Stimulated activated naive CD4-positive, alpha-beta T cell (primary cell): ENCODE measurements at regions not wholly inside any gene's neighbourhood (a gene's known extent, or its start where the extent isn't known, plus 50 kb on each side); places are given as distances from the start of the nearest gene placed in this dataset.

Experiments used
- DNase-seq, 6 experiments: peaks; one replicate each; lab custom pipeline; 2025; lab: John Stamatoyannopoulos, UW

- no peak for DNase-seq
Observed at GRCh38 chr9:86659413-86660046, 287.8 kb downstream of the GAS1 start.

GRCh38 chr9:86655147-86655546 is 292.2 kb downstream of the GAS1 start:
- no peak for DNase-seq

DNA sequence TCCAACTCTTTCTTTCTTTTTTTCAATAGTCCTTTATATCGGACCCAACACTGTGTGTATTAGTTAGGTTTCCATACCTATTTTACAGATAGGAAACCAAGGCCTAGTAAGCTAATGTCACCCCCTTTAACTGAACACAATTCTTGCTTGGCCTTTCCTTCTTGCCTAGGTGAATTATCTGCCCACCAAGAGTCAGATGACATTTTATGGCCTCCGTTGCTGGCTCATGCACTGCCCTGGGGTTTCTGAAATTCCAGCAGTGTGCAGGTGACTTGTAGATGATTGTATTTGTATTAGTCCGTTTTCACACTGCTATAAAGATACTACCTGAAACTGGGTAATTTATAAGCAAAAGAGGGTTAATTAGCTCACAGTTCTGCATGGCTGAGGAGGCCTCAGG is 293.8 kb downstream of the GAS1 start:
- DNase-seq, result no peak

DNA sequence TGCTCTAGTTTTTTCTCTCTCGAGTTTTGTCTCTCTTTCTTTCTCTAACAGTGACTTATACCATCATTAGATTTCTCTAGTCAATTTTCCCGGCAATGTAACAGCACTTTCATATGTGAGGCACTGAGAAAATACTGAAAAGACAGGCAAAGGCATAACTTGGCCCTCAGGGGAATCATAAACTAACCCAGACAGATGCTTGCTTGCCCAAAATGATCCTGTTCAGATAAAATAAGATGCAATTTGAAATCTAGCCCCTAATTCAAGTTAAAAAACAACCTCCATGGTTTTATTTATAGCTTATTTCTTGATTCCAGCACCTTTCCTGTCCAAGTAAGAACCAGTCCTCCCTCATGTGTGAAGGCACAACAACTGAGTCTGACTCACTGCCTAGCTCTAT is 294.6 kb downstream of the GAS1 start:
- no peak for DNase-seq

GRCh38 chr9:86649913-86650312 is 295.7 kb upstream of the TUT7 start:
- DNase-seq, result no peak

GRCh38 chr9:86648828-86649170 is 294.6 kb upstream of the TUT7 start:
- no peak for DNase-seq

GRCh38 chr9:86648156-86648827 is 294.1 kb upstream of the TUT7 start:
- DNase-seq, result no peak

GRCh38 chr9:86645303-86645702 is 291.1 kb upstream of the TUT7 start:
- no peak for DNase-seq

DNA sequence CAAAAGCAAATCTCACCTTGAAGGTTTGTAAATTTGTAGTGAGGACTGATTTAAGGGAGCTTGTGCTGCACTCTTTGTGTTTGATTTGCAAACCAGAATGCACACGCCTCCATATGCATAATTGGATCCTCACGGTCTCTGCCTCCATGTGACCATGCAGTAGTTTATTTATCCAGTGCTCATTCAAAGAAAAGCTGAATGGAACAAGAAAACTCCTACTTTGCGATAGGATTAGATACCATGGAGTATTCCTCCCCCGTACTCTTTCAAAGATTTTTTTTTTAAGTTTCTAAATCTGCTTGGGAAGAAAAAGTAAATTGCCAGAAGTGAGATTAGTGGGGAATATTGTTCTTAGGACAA is 290.4 kb upstream of the TUT7 start:
- no peak for DNase-seq

- DNase-seq, result no peak
Observed at GRCh38 chr9:86643946-86644674, 289.9 kb upstream of the TUT7 start.

- DNase-seq, result no peak
Observed at GRCh38 chr9:86642721-86643120, 288.5 kb upstream of the TUT7 start.

DNA sequence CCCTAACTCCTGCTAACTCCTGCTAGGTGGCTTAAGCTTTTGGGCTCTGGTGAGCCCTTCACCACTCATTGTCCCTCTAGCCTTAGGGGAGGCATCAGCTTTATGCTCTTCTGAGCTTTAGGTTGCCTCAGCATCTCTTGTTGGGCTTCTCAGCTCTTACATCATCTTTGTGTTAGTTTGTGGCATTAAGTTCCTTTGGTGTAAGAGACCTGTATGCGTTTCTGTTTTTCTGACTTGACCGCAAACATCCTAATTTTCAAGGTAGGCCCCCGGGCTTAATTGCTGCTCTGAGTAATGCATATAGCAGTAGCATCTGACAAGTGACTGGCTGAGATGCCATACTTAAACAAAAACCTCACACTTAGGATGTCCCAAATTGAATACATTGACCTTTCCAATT is 287.8 kb upstream of the TUT7 start:
- no peak for DNase-seq

- no peak for DNase-seq
Observed at GRCh38 chr9:86639899-86640379, 285.7 kb upstream of the TUT7 start.

GRCh38 chr9:86639287-86639686 is 285.1 kb upstream of the TUT7 start:
- no peak for DNase-seq

DNA sequence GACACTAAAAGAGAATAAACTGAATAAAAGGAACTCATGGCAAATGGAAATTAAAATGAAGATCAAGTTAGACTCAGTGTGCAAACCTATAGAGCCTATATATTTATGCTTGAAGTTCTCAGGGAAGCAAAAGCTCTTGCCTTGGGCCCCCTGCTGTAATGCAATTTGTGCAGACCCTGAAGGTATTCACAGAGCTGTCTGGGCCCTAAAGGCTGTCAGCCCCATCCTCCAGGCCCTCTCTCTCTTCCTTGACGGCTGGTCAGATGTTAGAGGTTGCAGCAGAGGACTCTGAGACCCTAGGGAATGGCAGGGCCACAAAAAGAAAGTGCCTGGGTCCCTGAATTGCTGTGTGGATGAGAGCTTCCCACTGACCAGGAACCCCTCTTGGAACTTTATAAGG is 283.9 kb upstream of the TUT7 start:
- DNase-seq, result no peak

DNA sequence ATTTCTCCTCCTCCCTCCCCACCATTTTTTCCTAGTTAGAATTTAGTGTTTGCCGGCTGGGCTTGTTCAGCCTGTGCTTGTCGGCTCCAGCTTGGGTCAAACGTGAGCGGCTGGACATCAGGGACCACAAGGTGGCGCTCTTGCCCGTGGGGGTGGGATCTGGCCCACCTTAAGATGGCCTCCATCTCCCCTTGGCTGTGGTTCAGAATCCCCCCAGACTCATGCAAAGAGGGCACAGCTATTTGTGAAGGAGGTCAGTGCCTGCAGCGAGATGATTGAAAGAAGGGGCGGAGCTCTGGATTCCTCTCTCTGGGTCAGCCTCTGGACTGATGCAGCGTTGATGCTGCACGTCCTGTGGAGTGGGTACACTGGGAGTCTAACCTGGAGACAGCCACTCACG is 283.3 kb upstream of the TUT7 start:
- DNase-seq, result no peak

GRCh38 chr9:86636519-86636918 is 282.3 kb upstream of the TUT7 start:
- no peak for DNase-seq

- DNase-seq, result no peak
Observed at GRCh38 chr9:86636038-86636437, 281.8 kb upstream of the TUT7 start.

GRCh38 chr9:86634501-86634900 is 280.3 kb upstream of the TUT7 start:
- no peak for DNase-seq

DNA sequence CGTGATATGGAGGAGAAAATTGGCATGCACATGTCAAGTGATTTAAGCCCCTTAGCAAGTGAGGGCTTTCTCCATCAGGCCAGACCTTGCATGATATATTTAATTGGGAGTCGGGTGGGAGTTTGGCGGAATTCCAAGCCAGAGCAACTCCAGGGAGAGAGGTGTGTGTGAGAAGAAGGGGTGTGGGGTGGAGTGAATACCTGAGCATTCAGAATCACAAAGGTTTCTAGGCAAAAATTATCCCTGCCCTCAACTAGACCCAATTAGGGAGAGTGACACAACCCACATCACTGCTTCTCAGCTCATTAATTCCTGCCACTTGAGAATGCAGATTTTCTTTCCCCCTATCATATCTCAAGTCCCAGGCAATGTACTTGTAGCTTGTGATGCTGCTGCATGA is 279.7 kb upstream of the TUT7 start:
- no peak for DNase-seq

DNA sequence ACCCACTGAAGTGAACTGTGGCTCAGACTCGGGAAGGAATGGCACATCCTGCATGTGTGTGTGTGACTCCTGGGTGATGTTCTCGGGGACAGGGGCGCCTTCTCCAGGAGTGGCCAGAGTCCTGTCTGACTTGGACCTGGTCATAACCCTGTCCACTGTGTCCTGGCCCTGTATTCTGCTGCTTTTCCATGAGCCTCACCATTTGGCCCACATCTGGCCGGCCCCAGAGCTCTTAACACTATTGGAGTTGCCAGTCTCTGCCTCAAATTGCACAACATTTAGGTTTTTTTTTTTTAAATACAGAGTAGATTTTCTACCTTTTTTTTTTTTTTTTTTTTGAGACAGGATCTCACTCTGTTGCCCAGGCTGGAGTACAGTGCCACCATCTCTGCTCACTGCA is 278.3 kb upstream of the TUT7 start:
- no peak for DNase-seq

DNA sequence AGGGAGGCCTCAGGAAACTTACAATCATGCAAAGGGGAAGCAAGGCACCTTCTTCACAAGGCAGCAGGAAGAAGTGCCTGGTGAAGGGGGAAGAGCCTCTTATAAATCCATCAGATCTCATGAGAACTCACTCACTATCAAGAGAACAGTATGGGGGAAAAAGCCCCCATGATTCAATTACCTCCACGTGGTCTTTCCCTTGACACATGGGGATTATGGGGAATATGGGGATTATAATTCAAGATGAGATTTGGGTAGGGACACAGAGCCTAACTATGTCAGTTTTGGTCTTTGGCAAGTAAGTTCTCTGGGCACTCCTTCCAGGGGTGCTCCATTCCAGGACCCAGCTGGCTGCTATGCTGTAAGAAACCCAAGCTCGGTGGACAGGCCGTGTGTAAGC is 275.3 kb upstream of the TUT7 start:
- DNase-seq, result no peak

DNA sequence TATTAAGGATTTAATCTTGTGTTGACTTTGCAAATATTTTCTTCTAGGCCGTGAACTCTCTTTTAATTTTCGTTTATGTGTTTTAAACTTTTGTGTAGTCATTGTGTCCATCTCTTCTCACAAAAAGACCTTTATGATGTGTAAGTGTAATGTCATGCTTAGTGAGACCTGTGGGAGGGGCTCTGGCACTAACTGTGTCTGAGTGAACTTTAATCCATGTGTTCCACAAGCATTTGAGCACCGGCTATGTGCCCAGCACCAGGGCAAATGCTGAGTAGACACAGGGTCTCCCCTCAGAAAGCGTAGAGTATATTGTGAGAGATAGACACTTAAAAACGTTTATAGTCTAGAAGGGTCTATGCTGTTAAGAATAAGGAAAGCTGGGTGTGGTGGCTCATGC is 272.6 kb upstream of the TUT7 start:
- DNase-seq, result no peak

GRCh38 chr9:86624630-86625029 is 270.4 kb upstream of the TUT7 start:
- DNase-seq, result no peak
